ENCODE measurements at regions not wholly inside any gene's neighbourhood (a gene's known extent, or its start where the extent isn't known, plus 50 kb on each side); places are given as distances from the start of the nearest gene placed in this dataset.

DNA sequence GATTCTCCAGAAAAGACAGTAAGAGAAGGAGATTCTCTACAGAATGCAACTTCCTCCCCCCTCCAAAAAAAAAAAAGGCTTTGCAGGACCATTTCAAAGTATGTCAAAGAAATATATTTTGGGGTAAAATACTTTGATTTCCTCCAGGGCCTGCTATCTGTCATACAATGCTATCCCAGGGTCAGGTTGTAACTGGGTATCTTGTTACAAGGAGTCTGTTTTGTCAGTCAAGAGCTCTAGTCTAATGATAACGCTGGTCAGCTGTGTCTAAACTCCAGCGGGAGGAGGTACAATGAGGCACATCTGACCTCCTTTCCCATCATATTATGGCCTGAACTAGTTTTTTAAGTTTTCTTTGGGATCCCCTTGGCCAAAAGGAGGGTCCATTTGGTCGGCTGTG is 408.4 kb upstream of the CDH5 start:
- H3K79me2 ChIP-seq: no peaks in the 10 kb centered on the region
- 29% methylated on average over 3 of the region's 3 CpGs for WGBS (ENCODE audit: low lambda C conversion rate, missing lambda C conversion rate)

DNA sequence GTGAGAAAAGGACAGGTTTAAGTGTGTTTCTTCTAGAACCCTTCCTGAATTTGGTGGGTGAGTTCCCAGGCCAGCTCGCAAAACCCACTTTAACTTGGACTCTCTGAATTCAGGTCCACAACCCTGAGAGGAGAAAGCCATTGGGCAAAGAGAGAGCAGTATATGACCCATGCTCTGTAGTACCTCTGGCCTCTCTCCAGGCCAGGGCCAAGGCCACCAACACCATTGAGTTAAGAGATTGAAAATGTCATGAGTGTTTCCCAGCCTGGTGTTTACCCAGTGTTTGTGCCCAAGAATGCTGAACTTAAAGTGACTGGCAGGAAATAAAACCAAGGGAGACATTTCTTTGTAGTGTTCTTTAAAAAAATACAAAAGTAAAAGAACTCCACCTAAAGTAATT is 410.4 kb upstream of the CDH5 start:
- Histone ChIP-seq H3K27me3 (no peaks in the 10 kb centered on the region), H3K4me2 (no peak overlapping the region), H3K4me1 (ENCODE audit: insufficient read depth) (peaks cover 3% of the 10 kb centered on the region), H3K36me3 (replicated peaks; ENCODE audit: insufficient read depth, low read depth) (no peaks in the 10 kb centered on the region), H4K20me1 (ENCODE audit: insufficient read depth, poor library complexity, severe bottlenecking) (no peaks in the 10 kb centered on the region), H3K79me2 (no peaks in the 10 kb centered on the region), H2AFZ (no peak overlapping the region), H3K4me3 (no peak overlapping the region), H3K9me3 (ENCODE audit: low read depth) (no peaks in the 10 kb centered on the region), H3K9me2 (replicated peaks; ENCODE audit: insufficient read depth) (no peaks in the 10 kb centered on the region), H3K27ac (no peak overlapping the region)
- TF ChIP-seq EZH2 (IDR thresholded peaks at IDR 0.05; ENCODE audit: borderline replicate concordance) (no peak), EZH2phosphoT487 (IDR thresholded peaks at IDR 0.05; ENCODE audit: low read depth, severe bottlenecking, unreplicated experiment) (no peak)
- no peak for DNase-seq (ENCODE audit: low spot score)
- 94% methylated on average over 1 of the region's 1 CpG for WGBS (ENCODE audit: low lambda C conversion rate, missing lambda C conversion rate)

More for the DNA sequence above, 408.4 kb upstream of the CDH5 start:
- TF ChIP-seq, protein P1, sequence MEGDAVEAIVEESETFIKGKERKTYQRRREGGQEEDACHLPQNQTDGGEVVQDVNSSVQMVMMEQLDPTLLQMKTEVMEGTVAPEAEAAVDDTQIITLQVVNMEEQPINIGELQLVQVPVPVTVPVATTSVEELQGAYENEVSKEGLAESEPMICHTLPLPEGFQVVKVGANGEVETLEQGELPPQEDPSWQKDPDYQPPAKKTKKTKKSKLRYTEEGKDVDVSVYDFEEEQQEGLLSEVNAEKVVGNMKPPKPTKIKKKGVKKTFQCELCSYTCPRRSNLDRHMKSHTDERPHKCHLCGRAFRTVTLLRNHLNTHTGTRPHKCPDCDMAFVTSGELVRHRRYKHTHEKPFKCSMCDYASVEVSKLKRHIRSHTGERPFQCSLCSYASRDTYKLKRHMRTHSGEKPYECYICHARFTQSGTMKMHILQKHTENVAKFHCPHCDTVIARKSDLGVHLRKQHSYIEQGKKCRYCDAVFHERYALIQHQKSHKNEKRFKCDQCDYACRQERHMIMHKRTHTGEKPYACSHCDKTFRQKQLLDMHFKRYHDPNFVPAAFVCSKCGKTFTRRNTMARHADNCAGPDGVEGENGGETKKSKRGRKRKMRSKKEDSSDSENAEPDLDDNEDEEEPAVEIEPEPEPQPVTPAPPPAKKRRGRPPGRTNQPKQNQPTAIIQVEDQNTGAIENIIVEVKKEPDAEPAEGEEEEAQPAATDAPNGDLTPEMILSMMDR (IDR thresholded peaks at IDR 0.05; ENCODE audit: poor library complexity): no peak
- no peak for TF ChIP-seq EZH2phosphoT487 (IDR thresholded peaks at IDR 0.05; ENCODE audit: low read depth, severe bottlenecking, unreplicated experiment)
- TF ChIP-seq EZH2 (IDR thresholded peaks at IDR 0.05; ENCODE audit: borderline replicate concordance): no peak
- no peaks in the 10 kb centered on the region for H3K9me2 ChIP-seq (replicated peaks; ENCODE audit: insufficient read depth)
- no peak overlapping the region for H2AFZ ChIP-seq
- no peaks in the 10 kb centered on the region for H3K36me3 ChIP-seq (replicated peaks; ENCODE audit: insufficient read depth, low read depth)
- no peak overlapping the region for H3K27ac ChIP-seq
- no peaks in the 10 kb centered on the region for H3K9me3 ChIP-seq (ENCODE audit: low read depth)
- H3K4me1 ChIP-seq (ENCODE audit: insufficient read depth): peaks cover 3% of the 10 kb centered on the region
- no peaks in the 10 kb centered on the region for H3K27me3 ChIP-seq
- no peak overlapping the region for H3K4me2 ChIP-seq
- no peaks in the 10 kb centered on the region for H4K20me1 ChIP-seq (ENCODE audit: insufficient read depth, poor library complexity, severe bottlenecking)
- no peak for DNase-seq (ENCODE audit: low spot score)
- no peak overlapping the region for H3K4me3 ChIP-seq

DNA sequence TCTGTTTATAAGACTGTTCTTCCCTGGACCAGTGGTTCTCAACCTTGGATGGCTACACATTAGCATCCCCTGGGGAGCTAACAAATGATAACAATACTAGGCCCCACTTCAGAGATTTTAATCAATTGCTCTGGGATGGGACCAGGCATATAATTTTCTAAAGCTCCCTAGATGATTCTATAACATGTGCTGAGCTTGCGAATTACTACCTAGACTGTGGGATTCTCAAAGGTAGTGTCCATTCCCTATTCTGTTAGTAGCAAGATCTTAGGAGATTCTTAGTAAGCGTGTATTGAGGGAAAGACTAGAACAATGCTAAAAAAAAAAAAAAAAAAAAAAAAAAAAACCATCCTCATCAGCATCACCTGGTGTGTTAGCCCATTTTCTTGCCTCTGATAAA is 412.0 kb upstream of the CDH5 start:
- no peaks in the 10 kb centered on the region for H3K27me3 ChIP-seq
- no peaks in the 10 kb centered on the region for H4K20me1 ChIP-seq (ENCODE audit: insufficient read depth, poor library complexity, severe bottlenecking)
- no peak for DNase-seq (ENCODE audit: low spot score)
- H3K4me2 ChIP-seq: no peak overlapping the region
- H3K9me2 ChIP-seq (replicated peaks; ENCODE audit: insufficient read depth): no peaks in the 10 kb centered on the region
- TF ChIP-seq EZH2 (IDR thresholded peaks at IDR 0.05; ENCODE audit: borderline replicate concordance) (no peak), EZH2phosphoT487 (IDR thresholded peaks at IDR 0.05; ENCODE audit: low read depth, severe bottlenecking, unreplicated experiment) (no peak)
- TF ChIP-seq, protein P1 (IDR thresholded peaks at IDR 0.05; ENCODE audit: poor library complexity): no peak
- no peaks in the 10 kb centered on the region for H3K9me3 ChIP-seq (ENCODE audit: low read depth)
- H3K79me2 ChIP-seq: no peaks in the 10 kb centered on the region
- no peak overlapping the region for H3K27ac ChIP-seq
- no peaks in the 10 kb centered on the region for H3K36me3 ChIP-seq (replicated peaks; ENCODE audit: insufficient read depth, low read depth)
- H3K4me1 ChIP-seq (ENCODE audit: insufficient read depth): no peaks in the 10 kb centered on the region
- H3K4me3 ChIP-seq: no peak overlapping the region
- H2AFZ ChIP-seq: no peak overlapping the region
- WGBS (ENCODE audit: low lambda C conversion rate, missing lambda C conversion rate): 98% methylated on average over 2 of the region's 2 CpGs

DNA sequence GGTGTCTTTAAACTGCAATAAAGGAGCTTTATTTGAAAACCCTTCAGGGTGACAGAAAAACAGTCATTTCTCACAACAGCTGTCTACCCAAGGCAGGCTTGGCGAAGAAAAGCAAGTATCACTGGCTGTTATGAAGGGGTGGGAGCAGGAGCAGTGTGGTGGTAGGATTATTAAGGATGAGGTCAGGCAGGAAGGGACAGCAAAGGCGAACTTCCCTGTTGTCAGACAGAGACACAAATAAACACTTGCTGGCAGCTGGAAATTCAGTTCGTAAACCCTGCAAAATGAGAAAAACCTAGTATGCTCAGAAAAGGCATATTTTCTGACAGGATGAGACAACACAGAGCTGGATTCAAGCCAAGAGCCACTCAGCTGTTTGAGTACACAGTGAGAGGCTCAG is 416.3 kb upstream of the CDH5 start:
- Histone ChIP-seq H2AFZ (no peak overlapping the region), H3K9me3 (ENCODE audit: low read depth) (no peaks in the 10 kb centered on the region), H3K4me3 (no peak overlapping the region), H4K20me1 (ENCODE audit: insufficient read depth, poor library complexity, severe bottlenecking) (no peaks in the 10 kb centered on the region), H3K9me2 (replicated peaks; ENCODE audit: insufficient read depth) (no peaks in the 10 kb centered on the region), H3K27ac (no peak overlapping the region), H3K36me3 (replicated peaks; ENCODE audit: insufficient read depth, low read depth) (no peaks in the 10 kb centered on the region), H3K4me1 (ENCODE audit: insufficient read depth) (no peaks in the 10 kb centered on the region), H3K4me2 (no peak overlapping the region), H3K79me2 (no peaks in the 10 kb centered on the region), H3K27me3 (no peaks in the 10 kb centered on the region)
- TF ChIP-seq, protein P1 (IDR thresholded peaks at IDR 0.05; ENCODE audit: poor library complexity): no peak
- no peak for TF ChIP-seq EZH2phosphoT487 (IDR thresholded peaks at IDR 0.05; ENCODE audit: low read depth, severe bottlenecking, unreplicated experiment)
- no peak for TF ChIP-seq EZH2 (IDR thresholded peaks at IDR 0.05; ENCODE audit: borderline replicate concordance)
- peak; percentile 17 for DNase-seq (ENCODE audit: low spot score)
- WGBS (ENCODE audit: low lambda C conversion rate, missing lambda C conversion rate): 75% methylated on average over 3 of the region's 3 CpGs
